HG03342 (cell line): ENCODE measurements at regions not wholly inside any gene's neighbourhood (a gene's known extent, or its start where the extent isn't known, plus 50 kb on each side); places are given as distances from the start of the nearest gene placed in this dataset.
A peak's percentile ranks its signal among the peaks of the same experiment; 100 is the strongest.
"Not testable (repeated sequence)": the region's sequence is repeated elsewhere in the genome, so short reads cannot be mapped to it uniquely, and the experiment has no call there.

Experiments used
- ATAC-seq: cut with Tn5 transposase; IDR thresholded peaks from one replicate; pipeline ENCODE4 v1.9.1; 2021; ENCODE audit warnings: mild to moderate bottlenecking, moderate library complexity; ENCODE audit not compliant: unreplicated experiment

GRCh38 chr11:23797624-23798419 lies 699.0 kb upstream of the LUZP2 start:
- ATAC-seq, result no peak

GRCh38 chr11:23834306-23834705 lies 662.5 kb upstream of the LUZP2 start:
- ATAC-seq, result not testable (repeated sequence)

- ATAC-seq, result no peak
Measured at GRCh38 chr11:23836981-23837380, 659.9 kb upstream of the LUZP2 start.

DNA sequence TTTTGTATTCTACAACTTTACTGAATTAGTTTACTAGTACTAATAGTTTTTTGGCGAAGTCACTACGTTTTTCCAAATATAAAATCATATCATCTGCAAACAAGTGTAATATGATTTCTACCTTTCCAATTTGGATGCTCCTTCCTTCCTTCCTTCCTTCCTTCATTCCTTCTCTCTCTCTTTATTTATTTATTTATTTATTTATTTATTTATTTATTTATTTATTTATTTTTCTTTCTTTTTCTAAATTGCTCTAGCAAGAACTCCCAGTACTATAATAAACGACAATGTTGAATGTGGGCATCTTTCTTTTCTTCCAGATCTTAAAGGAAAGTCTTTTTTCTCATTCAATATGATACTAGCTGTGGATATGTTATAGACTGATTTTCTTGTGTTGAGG lies 656.0 kb upstream of the LUZP2 start:
- no peak for ATAC-seq

- no peak for ATAC-seq
Measured at GRCh38 chr11:23846902-23847422, 649.9 kb upstream of the LUZP2 start.

- no peak for ATAC-seq
Measured at GRCh38 chr11:23851216-23851615, 645.6 kb upstream of the LUZP2 start.

- ATAC-seq, result no peak
Measured at GRCh38 chr11:23856654-23857053, 640.2 kb upstream of the LUZP2 start.

DNA sequence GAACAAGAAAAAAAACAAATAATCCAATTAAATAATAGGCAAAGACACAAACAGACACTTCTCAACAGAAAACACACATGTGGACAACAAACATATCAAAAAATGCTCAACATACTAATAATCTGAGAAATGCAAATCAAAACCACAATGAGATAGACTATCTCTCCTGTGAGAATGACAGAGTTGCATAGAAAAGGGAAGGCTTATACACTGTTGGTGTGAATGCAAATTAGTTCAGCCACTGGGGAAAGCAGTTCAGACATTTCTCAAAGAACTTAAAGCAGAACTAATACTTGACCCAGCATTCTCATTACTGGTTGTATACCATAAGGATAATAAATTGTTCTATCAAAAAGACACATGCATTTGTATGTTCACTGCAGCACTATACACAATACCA lies 637.8 kb upstream of the LUZP2 start:
- ATAC-seq, result peak; percentile 56

- no peak for ATAC-seq
Measured at GRCh38 chr11:23861615-23862014, 635.2 kb upstream of the LUZP2 start.

DNA sequence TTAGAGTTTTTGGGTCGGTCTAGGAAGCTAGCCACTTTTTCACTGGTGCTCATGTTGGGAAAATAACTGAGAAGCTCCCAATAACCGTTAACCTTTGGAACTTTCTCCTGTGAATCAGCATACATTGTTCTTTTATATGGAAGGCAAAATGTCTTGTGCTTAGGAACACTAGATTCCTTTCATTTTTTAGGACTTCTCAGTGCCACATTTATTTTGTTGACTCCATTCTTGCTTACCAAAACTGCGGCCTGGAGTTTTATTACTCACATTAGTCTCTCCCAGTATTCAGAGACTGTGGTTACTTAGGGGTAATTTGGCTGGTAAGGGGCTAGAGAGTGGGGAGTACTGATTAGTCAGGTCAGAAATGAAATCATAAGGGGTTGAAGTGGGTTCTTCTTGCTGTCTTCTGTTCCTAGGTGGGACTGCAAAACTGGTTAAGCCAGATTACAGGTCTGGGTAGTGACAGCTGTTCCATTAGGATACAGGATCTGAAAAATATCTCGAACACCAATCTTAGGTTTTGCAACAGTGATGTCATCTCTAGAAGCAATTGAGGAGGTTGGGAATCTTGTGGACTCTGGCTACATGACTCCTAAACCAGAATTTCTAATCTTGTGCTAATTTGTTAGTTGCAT lies 631.4 kb upstream of the LUZP2 start:
- ATAC-seq, result no peak

- ATAC-seq, result no peak
Measured at GRCh38 chr11:23866641-23867040, 630.2 kb upstream of the LUZP2 start.

- ATAC-seq, result no peak
Measured at GRCh38 chr11:23869671-23870070, 627.2 kb upstream of the LUZP2 start.

- no peak for ATAC-seq
Measured at GRCh38 chr11:23873406-23873805, 623.4 kb upstream of the LUZP2 start.

GRCh38 chr11:23875176-23875850 lies 621.5 kb upstream of the LUZP2 start:
- no peak for ATAC-seq

DNA sequence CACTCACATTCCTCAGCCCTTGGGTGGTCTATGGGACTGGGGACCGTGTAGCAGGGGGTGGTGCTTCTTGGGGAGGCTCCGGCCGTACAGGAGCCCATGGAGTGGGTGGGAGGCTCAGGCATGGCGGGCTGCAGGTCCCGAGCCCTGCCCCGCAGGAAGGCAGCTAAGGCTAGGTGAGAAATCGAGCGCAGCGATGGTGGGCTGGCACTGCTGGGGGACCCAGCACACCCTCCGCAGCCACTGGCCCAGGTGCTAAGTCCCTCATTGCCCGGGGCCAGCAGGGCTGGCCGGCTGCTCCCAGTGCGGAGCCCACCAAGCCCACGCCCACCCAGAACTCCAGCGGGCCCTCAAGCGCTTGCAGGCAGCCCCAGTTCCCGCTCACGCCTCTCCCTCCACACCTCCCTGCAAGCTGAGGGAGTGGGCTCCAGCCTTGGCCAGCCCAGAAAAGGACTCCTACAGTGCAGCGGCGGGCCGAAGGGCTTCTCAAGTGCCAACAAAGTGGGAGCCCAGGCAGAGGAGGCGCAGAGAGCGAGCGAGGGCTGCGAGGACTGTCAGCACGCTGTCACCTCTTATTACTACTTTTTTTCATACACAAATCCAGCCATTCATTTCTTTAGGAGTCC lies 613.3 kb upstream of the LUZP2 start:
- not testable (repeated sequence) for ATAC-seq

- ATAC-seq, result no peak
Measured at GRCh38 chr11:23884341-23884740, 612.5 kb upstream of the LUZP2 start.

DNA sequence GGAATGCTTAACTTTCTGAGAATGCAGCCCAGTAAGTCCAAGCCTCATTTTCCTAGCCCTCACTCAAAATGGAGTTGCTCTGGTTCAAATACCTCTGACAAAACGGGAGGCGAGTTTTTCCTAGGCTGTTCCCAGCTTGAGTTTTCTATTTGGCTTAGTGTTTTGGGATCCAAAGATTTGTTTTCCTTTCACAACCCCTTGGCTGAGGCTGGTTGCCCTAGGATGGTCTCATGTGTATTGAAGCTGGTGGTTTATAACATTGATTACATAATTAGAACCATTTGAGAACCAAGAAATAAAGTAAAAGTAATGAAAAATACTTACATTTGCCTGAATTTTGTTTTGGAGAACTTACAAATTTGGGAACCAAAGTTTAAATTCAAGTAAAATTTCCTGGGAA lies 611.1 kb upstream of the LUZP2 start:
- no peak for ATAC-seq

GRCh38 chr11:23887122-23887521 lies 609.7 kb upstream of the LUZP2 start:
- not testable (repeated sequence) for ATAC-seq

DNA sequence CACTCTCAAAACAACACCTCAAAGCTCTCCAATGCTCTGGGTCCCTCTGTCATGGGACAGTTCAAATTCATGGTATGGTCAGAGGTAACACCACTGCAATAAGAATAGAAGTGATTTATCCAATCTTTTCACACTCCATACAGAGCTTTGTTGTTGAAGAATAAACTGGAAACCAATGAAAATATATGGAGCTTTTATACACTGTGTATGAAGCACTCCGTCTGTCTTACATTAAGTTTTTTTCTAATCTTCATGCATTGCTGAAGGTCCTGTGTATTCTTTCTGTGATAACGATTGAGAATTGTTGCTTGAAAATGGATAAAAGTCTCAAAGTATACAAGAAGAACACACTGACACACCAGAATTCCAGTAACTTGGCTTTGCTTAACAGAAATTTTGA lies 603.7 kb upstream of the LUZP2 start:
- no peak for ATAC-seq

- ATAC-seq, result no peak
Measured at GRCh38 chr11:23897453-23898286, 599.2 kb upstream of the LUZP2 start.
